WTC11 (cell line): ENCODE measurements at regions not wholly inside any gene's neighbourhood (a gene's known extent, or its start where the extent isn't known, plus 50 kb on each side); places are given as distances from the start of the nearest gene placed in this dataset.

Experiments
- ATAC-seq: fragments of 200-7000 bp; cut with Tn5 transposase; 2 replicates; pipeline ENCODE4 v1.10.0; 2021; ENCODE audit warnings: mild to moderate bottlenecking, moderate library complexity
- CTCF ChIA-PET: fragments of 300-600 bp; sonication (Branson Sonifier 250); formaldehyde crosslinking; loops from one replicate; lab custom pipeline; 2021; ENCODE audit warnings: antibody characterized with exemption; lab: Charles Lee
- POLR2A ChIA-PET: fragments of 350-600 bp; sonication (Branson Sonifier 250); formaldehyde crosslinking; loops from one replicate; lab custom pipeline; 2021; ENCODE audit warnings: antibody characterized with exemption; lab: Charles Lee
- DNase-seq: peaks from one replicate; pipeline ENCODE4 v3.0.0; 2021; ENCODE audit warnings: low spot score
- H3K27ac Mint-ChIP-seq: 2 replicates; pipeline ENCODE4 v1.8.0; 2021; ENCODE audit warnings: mixed read lengths
- H3K27me3 Mint-ChIP-seq: 2 replicates; pipeline ENCODE4 v1.8.0; 2021; ENCODE audit warnings: low read depth, mild to moderate bottlenecking, moderate library complexity, mixed read lengths
- H3K36me3 Mint-ChIP-seq: 2 replicates; pipeline ENCODE4 v1.8.0; 2021; ENCODE audit warnings: mixed read lengths
- H3K4me1 Mint-ChIP-seq: 2 replicates; pipeline ENCODE4 v1.8.0; 2022; ENCODE audit warnings: mixed read lengths
- H3K4me3 Mint-ChIP-seq: 2 replicates; pipeline ENCODE4 v1.8.0; 2021; ENCODE audit warnings: mild to moderate bottlenecking, moderate library complexity, mixed read lengths
- H3K9me3 Mint-ChIP-seq: 2 replicates; pipeline ENCODE4 v1.8.0; 2021; ENCODE audit warnings: mixed read lengths
- ARID4B ChIP-seq: sonication (generic); formaldehyde crosslinking; IDR thresholded peaks from 2 replicates; pipeline ENCODE4 v1.8.0; 2023; ENCODE audit warnings: missing genetic modification reagents, mild to moderate bottlenecking, borderline replicate concordance
- ATF1 ChIP-seq: sonication (generic); formaldehyde crosslinking; IDR thresholded peaks from 2 replicates; pipeline ENCODE4 v1.8.1; 2023; ENCODE audit warnings: mild to moderate bottlenecking, moderate library complexity, missing genetic modification reagents
- FOXP1 ChIP-seq: sonication (generic); formaldehyde crosslinking; IDR thresholded peaks from 2 replicates; pipeline ENCODE4 v1.8.0; 2022; ENCODE audit warnings: missing genetic modification reagents, mild to moderate bottlenecking, moderate library complexity, borderline replicate concordance
- GABPB1 ChIP-seq: sonication (generic); formaldehyde crosslinking; IDR thresholded peaks from 2 replicates; pipeline ENCODE4 v1.8.1; 2023; ENCODE audit warnings: mild to moderate bottlenecking, missing genetic modification reagents
- GRHL2 ChIP-seq: fragments of 250-450 bp; sonication (Bioruptor Pico); IDR thresholded peaks from 2 replicates; pipeline ENCODE4 v1.8.0; 2022; ENCODE audit warnings: mild to moderate bottlenecking, moderate library complexity; ENCODE audit not compliant: insufficient replicate concordance, severe bottlenecking
- HMGXB4 ChIP-seq: sonication (generic); formaldehyde crosslinking; IDR thresholded peaks from 2 replicates; pipeline ENCODE4 v1.8.1; 2023; ENCODE audit warnings: mild to moderate bottlenecking, moderate library complexity, missing genetic modification reagents
- MXD4 ChIP-seq: fragments of 250-450 bp; sonication (Bioruptor Pico); IDR thresholded peaks from 2 replicates; pipeline ENCODE4 v1.8.0; 2021; ENCODE audit warnings: mild to moderate bottlenecking, moderate library complexity, borderline replicate concordance
- NFATC4 ChIP-seq: fragments of 250-450 bp; sonication (Bioruptor Pico); IDR thresholded peaks from 2 replicates; pipeline ENCODE4 v1.9.0; 2021; ENCODE audit warnings: mild to moderate bottlenecking
- NR1H2 ChIP-seq: sonication (generic); formaldehyde crosslinking; IDR thresholded peaks from 2 replicates; pipeline ENCODE4 v1.9.0; 2021; ENCODE audit warnings: mild to moderate bottlenecking, moderate library complexity, missing genetic modification reagents
- RELA ChIP-seq: sonication (generic); formaldehyde crosslinking; IDR thresholded peaks from 2 replicates; pipeline ENCODE4 v1.8.1; 2022; ENCODE audit warnings: missing genetic modification reagents, mild to moderate bottlenecking, borderline replicate concordance
- RORB ChIP-seq: fragments of 250-450 bp; sonication (Bioruptor Pico); IDR thresholded peaks from 2 replicates; pipeline ENCODE4 v1.9.0; 2021; ENCODE audit warnings: mild to moderate bottlenecking
- STAT6 ChIP-seq: sonication (generic); formaldehyde crosslinking; conservative IDR thresholded peaks from 2 replicates; pipeline ENCODE4 v1.8.1; 2023; ENCODE audit warnings: mild to moderate bottlenecking, low read depth, missing genetic modification reagents, moderate library complexity
- TCF7 ChIP-seq: sonication (generic); formaldehyde crosslinking; IDR thresholded peaks from 2 replicates; pipeline ENCODE4 v1.8.0; 2022; ENCODE audit warnings: mild to moderate bottlenecking, low read depth, missing genetic modification reagents, moderate library complexity
- ZBTB21 ChIP-seq: sonication (generic); formaldehyde crosslinking; IDR thresholded peaks from 2 replicates; pipeline ENCODE4 v1.8.1; 2023; ENCODE audit warnings: mild to moderate bottlenecking, missing genetic modification reagents, borderline replicate concordance
- ZMAT4 ChIP-seq: fragments of 250-450 bp; sonication (Bioruptor Pico); IDR thresholded peaks from 2 replicates; pipeline ENCODE4 v1.9.0; 2021; ENCODE audit warnings: mild to moderate bottlenecking
- ZNF263 ChIP-seq: sonication (generic); formaldehyde crosslinking; IDR thresholded peaks from 2 replicates; pipeline ENCODE4 v1.8.1; 2022; ENCODE audit warnings: low read depth, mild to moderate bottlenecking, moderate library complexity, missing genetic modification reagents
- ZNF396 ChIP-seq: fragments of 250-450 bp; sonication (Bioruptor Pico); IDR thresholded peaks from 2 replicates; pipeline ENCODE4 v1.8.0; 2021; ENCODE audit warnings: mild to moderate bottlenecking, moderate library complexity, borderline replicate concordance
- ZNF423 ChIP-seq: fragments of 250-450 bp; sonication (Bioruptor Pico); IDR thresholded peaks from 2 replicates; pipeline ENCODE4 v2.1.2; 2022; ENCODE audit warnings: mild to moderate bottlenecking, moderate library complexity

- H3K4me1 Mint-ChIP-seq, result 0 out of 2 replicates have a peak, but pooled peaks cover 4% of the 10 kb centered on the region
- ChIA-PET POLR2A (no interaction called here), CTCF (no interaction called here)
- H3K27ac Mint-ChIP-seq, result no peak overlapping the region
- TF ChIP-seq ARID4B (CRISPR knock-in tag) (no peak), NR1H2 (no peak), ZBTB21 (CRISPR knock-in tag) (no peak), ZNF423 (CRISPR knock-in tag) (no peak), TCF7 (no peak), NFATC4 (no peak), GRHL2 (no peak), ZNF396 (CRISPR knock-in tag) (no peak)
- DNase-seq, result no peak
- peaks cover 18% of the 10 kb centered on the region for H3K9me3 Mint-ChIP-seq
- H3K27me3 Mint-ChIP-seq, result no peaks in the 10 kb centered on the region; the same call in 1 of the 2 replicates
- no peak for ATAC-seq
- H3K4me3 Mint-ChIP-seq, result no peak overlapping the region
- H3K36me3 Mint-ChIP-seq, result no peaks in the 10 kb centered on the region
Observed at GRCh38 chr4:17066236-17066635, 167.8 kb upstream of the LDB2 start.

- no peaks in the 10 kb centered on the region; the same call in 1 of the 2 replicates for H3K27me3 Mint-ChIP-seq
- POLR2A ChIA-PET, result no interaction called here
- H3K4me3 Mint-ChIP-seq, result no peak overlapping the region
- no peak overlapping the region for H3K27ac Mint-ChIP-seq
- H3K36me3 Mint-ChIP-seq, result no peaks in the 10 kb centered on the region
- H3K9me3 Mint-ChIP-seq, result peaks cover 17% of the 10 kb centered on the region; the same call in 1 of the 2 replicates
- 0 out of 2 replicates have a peak, but pooled peaks cover 4% of the 10 kb centered on the region for H3K4me1 Mint-ChIP-seq
- no peak for ATAC-seq
- no peak for DNase-seq
- CTCF ChIA-PET, result no interaction called here
- TF ChIP-seq ARID4B (CRISPR knock-in tag) (no peak), ATF1 (CRISPR knock-in tag) (no peak), FOXP1 (CRISPR knock-in tag) (no peak), ZNF263 (no peak), GABPB1 (CRISPR knock-in tag) (no peak), MXD4 (CRISPR knock-in tag) (no peak), RELA (CRISPR knock-in tag) (no peak), HMGXB4 (CRISPR knock-in tag) (no peak), ZMAT4 (CRISPR knock-in tag) (no peak), STAT6 (CRISPR knock-in tag) (no peak), RORB (no peak)
Observed at GRCh38 chr4:17065821-17066220, 167.4 kb upstream of the LDB2 start.
